ENCODE measurements at regions not wholly inside any gene's neighbourhood (a gene's known extent, or its start where the extent isn't known, plus 50 kb on each side); places are given as distances from the start of the nearest gene placed in this dataset.

GRCh38 chr16:16830401-16830800 lies 451.5 kb downstream of the NPIPA7 start:
- H3K4me3 ChIP-seq (ENCODE audit: low read length): no peak overlapping the region
- no peaks in the 10 kb centered on the region for H3F3A ChIP-seq (ENCODE audit: control insufficient read depth, insufficient read depth)
- H3K36me3 ChIP-seq (ENCODE audit: control insufficient read depth, low read length): no peaks in the 10 kb centered on the region
- no peak for TF ChIP-seq EZH2phosphoT487 (IDR thresholded peaks at IDR 0.05; ENCODE audit: borderline replicate concordance, low read length)
- TF ChIP-seq, protein P1, sequence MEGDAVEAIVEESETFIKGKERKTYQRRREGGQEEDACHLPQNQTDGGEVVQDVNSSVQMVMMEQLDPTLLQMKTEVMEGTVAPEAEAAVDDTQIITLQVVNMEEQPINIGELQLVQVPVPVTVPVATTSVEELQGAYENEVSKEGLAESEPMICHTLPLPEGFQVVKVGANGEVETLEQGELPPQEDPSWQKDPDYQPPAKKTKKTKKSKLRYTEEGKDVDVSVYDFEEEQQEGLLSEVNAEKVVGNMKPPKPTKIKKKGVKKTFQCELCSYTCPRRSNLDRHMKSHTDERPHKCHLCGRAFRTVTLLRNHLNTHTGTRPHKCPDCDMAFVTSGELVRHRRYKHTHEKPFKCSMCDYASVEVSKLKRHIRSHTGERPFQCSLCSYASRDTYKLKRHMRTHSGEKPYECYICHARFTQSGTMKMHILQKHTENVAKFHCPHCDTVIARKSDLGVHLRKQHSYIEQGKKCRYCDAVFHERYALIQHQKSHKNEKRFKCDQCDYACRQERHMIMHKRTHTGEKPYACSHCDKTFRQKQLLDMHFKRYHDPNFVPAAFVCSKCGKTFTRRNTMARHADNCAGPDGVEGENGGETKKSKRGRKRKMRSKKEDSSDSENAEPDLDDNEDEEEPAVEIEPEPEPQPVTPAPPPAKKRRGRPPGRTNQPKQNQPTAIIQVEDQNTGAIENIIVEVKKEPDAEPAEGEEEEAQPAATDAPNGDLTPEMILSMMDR (IDR thresholded peaks at IDR 0.05; ENCODE audit: low read depth, low read length, poor library complexity, severe bottlenecking): no peak
- H3K9me2 ChIP-seq (replicated peaks; ENCODE audit: control insufficient read depth, low read length): no peaks in the 10 kb centered on the region
- H3K4me1 ChIP-seq (ENCODE audit: control insufficient read depth, low read length): no peaks in the 10 kb centered on the region
- H3K79me2 ChIP-seq (ENCODE audit: control insufficient read depth, low read length): no peaks in the 10 kb centered on the region
- H4K20me1 ChIP-seq (ENCODE audit: control insufficient read depth, insufficient read depth, low read depth, low read length): no peaks in the 10 kb centered on the region
- no peak overlapping the region for H3K27ac ChIP-seq (ENCODE audit: low read depth, low read length)
- H3K27me3 ChIP-seq (ENCODE audit: control insufficient read depth, low read length): no peaks in the 10 kb centered on the region
- H3K9me3 ChIP-seq (ENCODE audit: control insufficient read depth, insufficient read depth, low read length): no peaks in the 10 kb centered on the region
- H3K4me2 ChIP-seq (ENCODE audit: low read length): no peak overlapping the region

GRCh38 chr16:16830973-16831372 lies 452.0 kb downstream of the NPIPA7 start:
- Histone ChIP-seq H3K27ac (ENCODE audit: low read depth, low read length) (no peak overlapping the region), H3F3A (ENCODE audit: control insufficient read depth, insufficient read depth) (no peaks in the 10 kb centered on the region), H3K4me3 (ENCODE audit: low read length) (no peak overlapping the region), H3K4me2 (ENCODE audit: low read length) (no peak overlapping the region), H3K27me3 (ENCODE audit: control insufficient read depth, low read length) (no peaks in the 10 kb centered on the region), H4K20me1 (ENCODE audit: control insufficient read depth, insufficient read depth, low read depth, low read length) (no peaks in the 10 kb centered on the region), H3K79me2 (ENCODE audit: control insufficient read depth, low read length) (no peaks in the 10 kb centered on the region), H3K36me3 (ENCODE audit: control insufficient read depth, low read length) (no peaks in the 10 kb centered on the region), H3K9me3 (ENCODE audit: control insufficient read depth, insufficient read depth, low read length) (no peaks in the 10 kb centered on the region), H3K4me1 (ENCODE audit: control insufficient read depth, low read length) (no peaks in the 10 kb centered on the region), H3K9me2 (replicated peaks; ENCODE audit: control insufficient read depth, low read length) (no peaks in the 10 kb centered on the region)
- TF ChIP-seq, protein P1 (IDR thresholded peaks at IDR 0.05; ENCODE audit: low read depth, low read length, poor library complexity, severe bottlenecking): no peak

DNA sequence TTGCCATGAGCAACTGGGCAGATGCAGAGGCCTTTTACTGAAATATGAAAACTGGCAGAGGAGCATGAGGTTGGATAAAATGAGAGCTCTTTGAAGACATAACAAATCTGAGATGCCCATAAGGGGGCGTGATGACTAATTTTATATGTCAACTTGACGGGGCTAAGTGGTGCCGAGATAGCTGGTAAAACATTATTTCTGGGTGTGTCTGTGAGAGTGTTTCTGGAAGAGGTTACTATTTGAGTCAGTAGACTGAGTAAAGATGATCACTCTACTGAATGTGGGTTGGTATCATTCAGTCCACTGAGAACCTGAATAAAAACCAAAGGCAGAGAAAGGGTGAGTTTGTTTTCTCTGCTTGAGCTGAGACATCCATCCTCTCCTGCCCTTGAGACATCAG lies 454.2 kb downstream of the NPIPA7 start:
- H3K27me3 ChIP-seq (ENCODE audit: control insufficient read depth, low read length): no peaks in the 10 kb centered on the region
- H3K9me2 ChIP-seq (replicated peaks; ENCODE audit: control insufficient read depth, low read length): no peaks in the 10 kb centered on the region
- H3K4me3 ChIP-seq (ENCODE audit: low read length): no peak overlapping the region
- no peak overlapping the region for H3K4me2 ChIP-seq (ENCODE audit: low read length)
- H3K4me1 ChIP-seq (ENCODE audit: control insufficient read depth, low read length): no peaks in the 10 kb centered on the region
- no peak overlapping the region for H3K27ac ChIP-seq (ENCODE audit: low read depth, low read length)
- H4K20me1 ChIP-seq (ENCODE audit: control insufficient read depth, insufficient read depth, low read depth, low read length): no peaks in the 10 kb centered on the region
- no peaks in the 10 kb centered on the region for H3K79me2 ChIP-seq (ENCODE audit: control insufficient read depth, low read length)
- no peaks in the 10 kb centered on the region for H3K36me3 ChIP-seq (ENCODE audit: control insufficient read depth, low read length)
- H3F3A ChIP-seq (ENCODE audit: control insufficient read depth, insufficient read depth): no peaks in the 10 kb centered on the region
- H3K9me3 ChIP-seq (ENCODE audit: control insufficient read depth, insufficient read depth, low read length): no peaks in the 10 kb centered on the region
- TF ChIP-seq EZH2phosphoT487 (IDR thresholded peaks at IDR 0.05; ENCODE audit: borderline replicate concordance, low read length): no peak
- TF ChIP-seq, protein P1 (IDR thresholded peaks at IDR 0.05; ENCODE audit: low read depth, low read length, poor library complexity, severe bottlenecking): no peak

DNA sequence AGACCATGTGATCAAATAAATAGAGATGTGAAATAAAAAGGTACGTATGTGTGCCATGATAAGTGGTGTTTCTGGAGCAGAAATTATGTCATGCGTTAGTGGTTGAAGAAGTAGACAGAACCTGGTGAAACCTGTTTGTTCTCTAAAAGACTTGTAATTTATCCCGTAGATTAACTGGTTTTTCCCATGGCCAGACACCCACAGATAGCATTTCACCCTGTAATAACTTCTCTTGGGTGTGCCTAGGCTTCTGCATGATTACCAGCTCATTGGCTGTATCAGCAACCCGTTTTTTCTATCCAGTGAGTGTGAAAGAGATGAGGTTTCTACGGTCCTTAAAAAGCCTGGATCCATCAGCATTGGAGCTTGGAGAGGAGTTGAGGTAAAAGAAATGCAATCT lies 471.3 kb downstream of the NPIPA7 start:
- H3K27ac ChIP-seq (ENCODE audit: low read depth, low read length): no peak overlapping the region
- no peaks in the 10 kb centered on the region for H3K79me2 ChIP-seq (ENCODE audit: control insufficient read depth, low read length)
- TF ChIP-seq, protein P1 (IDR thresholded peaks at IDR 0.05; ENCODE audit: low read depth, low read length, poor library complexity, severe bottlenecking): no peak
- no peak for TF ChIP-seq EZH2phosphoT487 (IDR thresholded peaks at IDR 0.05; ENCODE audit: borderline replicate concordance, low read length)

More for the DNA sequence above, 471.3 kb downstream of the NPIPA7 start:
- H3K4me2 ChIP-seq (ENCODE audit: low read length): no peak overlapping the region
- no peaks in the 10 kb centered on the region for H3K9me3 ChIP-seq (ENCODE audit: control insufficient read depth, insufficient read depth, low read length)
- no peaks in the 10 kb centered on the region for H3F3A ChIP-seq (ENCODE audit: control insufficient read depth, insufficient read depth)
- H3K4me1 ChIP-seq (ENCODE audit: control insufficient read depth, low read length): no peaks in the 10 kb centered on the region
- H3K4me3 ChIP-seq (ENCODE audit: low read length): no peak overlapping the region
- H3K9me2 ChIP-seq (replicated peaks; ENCODE audit: control insufficient read depth, low read length): no peaks in the 10 kb centered on the region
- H4K20me1 ChIP-seq (ENCODE audit: control insufficient read depth, insufficient read depth, low read depth, low read length): no peaks in the 10 kb centered on the region
- H3K36me3 ChIP-seq (ENCODE audit: control insufficient read depth, low read length): no peaks in the 10 kb centered on the region
- H3K27me3 ChIP-seq (ENCODE audit: control insufficient read depth, low read length): no peaks in the 10 kb centered on the region

All from DOHH2 (cell line).